DND-41 (cell line): ENCODE measurements at regions not wholly inside any gene's neighbourhood (a gene's known extent, or its start where the extent isn't known, plus 50 kb on each side); places are given as distances from the start of the nearest gene placed in this dataset.
"Not testable (repeated sequence)": the region's sequence is repeated elsewhere in the genome, so short reads cannot be mapped to it uniquely, and the experiment has no call there.

Experiments used
- EZH2 ChIP-seq: IDR thresholded peaks from 3 replicates; pipeline ENCODE4 v1.6.1; 2012; ENCODE audit warnings: borderline replicate concordance, low read depth, mild to moderate bottlenecking, moderate library complexity, low read length, inconsistent platforms; ENCODE audit not compliant: severe bottlenecking
- TF ChIP-seq, protein P1 (sequence below): IDR thresholded peaks from 2 replicates; pipeline ENCODE4 v1.5.1; 2012; ENCODE audit warnings: borderline replicate concordance, low read length, moderate library complexity, mild to moderate bottlenecking; ENCODE audit not compliant: poor library complexity, severe bottlenecking; ENCODE audit errors: extremely low read depth

DNA sequence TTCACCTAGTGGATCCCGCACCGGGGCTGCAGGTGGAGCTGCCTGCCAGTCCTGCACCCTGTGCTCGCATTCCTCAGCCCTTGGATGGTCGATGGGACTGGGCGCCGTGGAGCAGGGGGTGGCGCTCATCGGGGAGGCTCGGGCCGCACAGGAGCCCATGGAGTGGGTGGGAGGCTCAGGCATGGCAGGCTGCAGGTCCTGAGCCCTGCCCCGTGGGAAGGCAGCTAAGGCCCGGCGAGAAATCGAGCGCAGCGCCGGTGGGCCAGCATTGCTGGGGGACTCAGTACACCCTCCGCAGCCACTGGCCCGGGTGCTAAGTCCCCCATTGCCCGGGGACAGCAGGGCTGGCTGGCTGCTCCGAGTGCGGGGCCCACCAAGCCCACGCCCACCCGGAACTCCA, 52.6 kb downstream of the SLC41A2 start:
- TF ChIP-seq, protein P1, sequence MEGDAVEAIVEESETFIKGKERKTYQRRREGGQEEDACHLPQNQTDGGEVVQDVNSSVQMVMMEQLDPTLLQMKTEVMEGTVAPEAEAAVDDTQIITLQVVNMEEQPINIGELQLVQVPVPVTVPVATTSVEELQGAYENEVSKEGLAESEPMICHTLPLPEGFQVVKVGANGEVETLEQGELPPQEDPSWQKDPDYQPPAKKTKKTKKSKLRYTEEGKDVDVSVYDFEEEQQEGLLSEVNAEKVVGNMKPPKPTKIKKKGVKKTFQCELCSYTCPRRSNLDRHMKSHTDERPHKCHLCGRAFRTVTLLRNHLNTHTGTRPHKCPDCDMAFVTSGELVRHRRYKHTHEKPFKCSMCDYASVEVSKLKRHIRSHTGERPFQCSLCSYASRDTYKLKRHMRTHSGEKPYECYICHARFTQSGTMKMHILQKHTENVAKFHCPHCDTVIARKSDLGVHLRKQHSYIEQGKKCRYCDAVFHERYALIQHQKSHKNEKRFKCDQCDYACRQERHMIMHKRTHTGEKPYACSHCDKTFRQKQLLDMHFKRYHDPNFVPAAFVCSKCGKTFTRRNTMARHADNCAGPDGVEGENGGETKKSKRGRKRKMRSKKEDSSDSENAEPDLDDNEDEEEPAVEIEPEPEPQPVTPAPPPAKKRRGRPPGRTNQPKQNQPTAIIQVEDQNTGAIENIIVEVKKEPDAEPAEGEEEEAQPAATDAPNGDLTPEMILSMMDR: not testable (repeated sequence)
- TF ChIP-seq EZH2: not testable (repeated sequence)
